GM23338 (cell line): ENCODE measurements at regions not wholly inside any gene's neighbourhood (a gene's known extent, or its start where the extent isn't known, plus 50 kb on each side); places are given as distances from the start of the nearest gene placed in this dataset.

ENCODE experiments used
- ATAC-seq: fragments of 200-7000 bp; cut with Tn5 transposase; 3 replicates; pipeline ENCODE4 v1.9.1; 2020
- DNase-seq: peaks from one replicate; pipeline ENCODE4 v3.0.0-alpha.2; 2015; ENCODE audit warnings: low spot score
- H2AFZ ChIP-seq: fragments of 200-600 bp; sonication (generic); 2 replicates; pipeline ENCODE4 v1.8.0; 2016; ENCODE audit warnings: antibody characterized with exemption, mild to moderate bottlenecking, moderate library complexity
- H3F3A ChIP-seq: fragments of 200-600 bp; sonication (generic); replicated peaks from 2 replicates; pipeline ENCODE4 v1.8.0; 2017; ENCODE audit warnings: antibody characterized with exemption, mixed run types, low read depth
- H3K27ac ChIP-seq: fragments of 200-600 bp; sonication (generic); 2 replicates; pipeline ENCODE4 v1.6.1; 2016; ENCODE audit warnings: low read depth
- H3K27me3 ChIP-seq: fragments of 200-600 bp; sonication (generic); 2 replicates; pipeline ENCODE4 v1.8.0; 2016; ENCODE audit warnings: mild to moderate bottlenecking, mixed run types, moderate library complexity; ENCODE audit not compliant: insufficient read depth
- H3K36me3 ChIP-seq: fragments of 200-600 bp; sonication (generic); 2 replicates; pipeline ENCODE4 v1.8.0; 2016; ENCODE audit warnings: mild to moderate bottlenecking; ENCODE audit not compliant: insufficient read depth
- H3K4me1 ChIP-seq: fragments of 200-600 bp; sonication (generic); 2 replicates; pipeline ENCODE4 v1.8.0; 2016; ENCODE audit warnings: mild to moderate bottlenecking, moderate library complexity; ENCODE audit not compliant: insufficient read depth
- H3K4me2 ChIP-seq: fragments of 200-600 bp; sonication (generic); 2 replicates; pipeline ENCODE4 v1.7.1; 2017; ENCODE audit warnings: mixed run types
- H3K4me3 ChIP-seq: fragments of 200-600 bp; sonication (generic); 2 replicates; pipeline ENCODE4 v1.6.1; 2016; ENCODE audit warnings: mixed run types
- H3K79me2 ChIP-seq: fragments of 200-600 bp; sonication (generic); replicated peaks from 2 replicates; pipeline ENCODE4 v1.8.0; 2017; ENCODE audit warnings: mild to moderate bottlenecking; ENCODE audit not compliant: insufficient read depth
- H3K9me2 ChIP-seq: fragments of 200-600 bp; sonication (generic); 2 replicates; pipeline ENCODE4 v1.8.0; 2017; ENCODE audit not compliant: insufficient read depth
- H4K20me1 ChIP-seq: fragments of 200-600 bp; sonication (generic); replicated peaks from 2 replicates; pipeline ENCODE4 v1.8.0; 2017; ENCODE audit warnings: mild to moderate bottlenecking; ENCODE audit not compliant: insufficient read depth
- H3K27ac Mint-ChIP-seq: 2 replicates; pipeline ENCODE4 v1.8.0; 2020; ENCODE audit warnings: inconsistent platforms, mild to moderate bottlenecking, moderate library complexity, mixed read lengths
- H3K27me3 Mint-ChIP-seq: 3 replicates; pipeline ENCODE4 v1.8.0; 2022; ENCODE audit warnings: low read depth, mild to moderate bottlenecking, moderate library complexity, mixed read lengths, inconsistent platforms; ENCODE audit not compliant: insufficient read depth, poor library complexity
- H3K36me3 Mint-ChIP-seq: 3 replicates; pipeline ENCODE4 v1.8.0; 2021; ENCODE audit warnings: low read depth, mild to moderate bottlenecking, inconsistent platforms, moderate library complexity, mixed read lengths
- H3K4me1 Mint-ChIP-seq: 3 replicates; pipeline ENCODE4 v1.8.0; 2020; ENCODE audit warnings: mild to moderate bottlenecking, inconsistent platforms, mixed read lengths
- H3K4me3 Mint-ChIP-seq: 3 replicates; pipeline ENCODE4 v1.8.0; 2021; ENCODE audit warnings: moderate library complexity, mild to moderate bottlenecking, inconsistent platforms, mixed read lengths
- H3K9me3 Mint-ChIP-seq: 3 replicates; pipeline ENCODE4 v1.8.0; 2020; ENCODE audit warnings: moderate library complexity, mild to moderate bottlenecking, inconsistent platforms, mixed read lengths
- CREB1 ChIP-seq: fragments of 250-450 bp; sonication (Bioruptor Pico); IDR thresholded peaks from 2 replicates; pipeline ENCODE4 v1.5.0; 2020; ENCODE audit warnings: low read depth, mild to moderate bottlenecking, moderate library complexity
- EZH2phosphoT487 ChIP-seq: fragments of 200-600 bp; sonication (generic); IDR thresholded peaks from one replicate; pipeline ENCODE4 v1.8.1; 2018; ENCODE audit warnings: antibody characterized with exemption; ENCODE audit not compliant: unreplicated experiment
- JUNB ChIP-seq: IDR thresholded peaks from one replicate; pipeline ENCODE4 v1.6.1; 2016; ENCODE audit warnings: antibody characterized with exemption; ENCODE audit not compliant: unreplicated experiment
- NANOG ChIP-seq: IDR thresholded peaks from 2 replicates; pipeline ENCODE4 v1.6.1; 2016; ENCODE audit warnings: antibody characterized with exemption, borderline replicate concordance
- POLR2AphosphoS5 ChIP-seq: IDR thresholded peaks from 2 replicates; pipeline ENCODE4 v1.6.1; 2016; ENCODE audit warnings: antibody characterized with exemption, low read depth
- ZNF331 ChIP-seq: fragments of 250-450 bp; sonication (Bioruptor Pico); IDR thresholded peaks from 2 replicates; pipeline ENCODE4 v1.5.0; 2020; ENCODE audit warnings: low read depth, mild to moderate bottlenecking, moderate library complexity
- TF ChIP-seq, protein P1 (sequence below): fragments of 250-450 bp; sonication (Bioruptor Pico); IDR thresholded peaks from 2 replicates; pipeline ENCODE4 v1.5.0; 2020; ENCODE audit warnings: mild to moderate bottlenecking, moderate library complexity

DNA sequence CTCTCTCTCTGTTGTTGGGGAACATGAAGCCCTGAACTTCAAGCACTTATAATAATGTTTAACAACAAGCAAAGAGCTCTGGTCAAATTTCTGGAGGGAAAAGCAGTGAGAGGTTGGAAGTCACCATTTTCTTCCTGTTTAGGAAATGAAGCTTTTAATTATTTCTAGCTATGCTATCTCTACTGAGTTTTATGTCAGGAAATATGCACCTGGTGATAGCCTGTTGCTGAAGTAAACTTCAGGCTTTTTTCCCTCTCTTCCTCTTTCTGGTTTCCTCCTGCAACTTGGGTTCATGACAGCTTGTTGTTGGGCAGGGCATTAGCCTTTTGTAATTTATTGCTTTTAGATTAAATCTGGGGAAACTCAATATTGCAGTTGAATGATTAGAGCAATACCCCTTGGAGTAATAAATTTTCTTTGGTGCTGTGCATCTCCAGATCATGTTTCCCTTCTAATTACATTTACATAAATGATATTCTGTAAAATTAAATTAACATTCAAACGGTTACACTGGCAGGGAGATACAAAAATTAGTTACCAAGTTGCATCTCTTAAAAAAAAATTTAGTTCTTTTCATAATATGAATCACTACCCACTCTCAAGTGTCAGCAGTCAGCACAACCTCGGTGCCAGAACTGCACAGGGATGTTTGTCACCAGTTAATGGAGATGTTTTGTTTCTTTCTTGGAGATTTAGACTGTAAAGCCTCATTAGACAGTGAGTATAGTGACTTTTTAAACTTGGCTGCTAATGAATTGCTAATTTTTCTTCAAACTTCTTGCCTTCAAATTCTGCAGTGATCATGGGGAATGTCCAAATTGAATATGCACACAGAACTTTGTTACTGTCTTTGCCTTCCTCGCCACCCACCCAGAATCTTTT is 466.6 kb upstream of the ETAA1 start (continued):
- TF ChIP-seq, protein P1, sequence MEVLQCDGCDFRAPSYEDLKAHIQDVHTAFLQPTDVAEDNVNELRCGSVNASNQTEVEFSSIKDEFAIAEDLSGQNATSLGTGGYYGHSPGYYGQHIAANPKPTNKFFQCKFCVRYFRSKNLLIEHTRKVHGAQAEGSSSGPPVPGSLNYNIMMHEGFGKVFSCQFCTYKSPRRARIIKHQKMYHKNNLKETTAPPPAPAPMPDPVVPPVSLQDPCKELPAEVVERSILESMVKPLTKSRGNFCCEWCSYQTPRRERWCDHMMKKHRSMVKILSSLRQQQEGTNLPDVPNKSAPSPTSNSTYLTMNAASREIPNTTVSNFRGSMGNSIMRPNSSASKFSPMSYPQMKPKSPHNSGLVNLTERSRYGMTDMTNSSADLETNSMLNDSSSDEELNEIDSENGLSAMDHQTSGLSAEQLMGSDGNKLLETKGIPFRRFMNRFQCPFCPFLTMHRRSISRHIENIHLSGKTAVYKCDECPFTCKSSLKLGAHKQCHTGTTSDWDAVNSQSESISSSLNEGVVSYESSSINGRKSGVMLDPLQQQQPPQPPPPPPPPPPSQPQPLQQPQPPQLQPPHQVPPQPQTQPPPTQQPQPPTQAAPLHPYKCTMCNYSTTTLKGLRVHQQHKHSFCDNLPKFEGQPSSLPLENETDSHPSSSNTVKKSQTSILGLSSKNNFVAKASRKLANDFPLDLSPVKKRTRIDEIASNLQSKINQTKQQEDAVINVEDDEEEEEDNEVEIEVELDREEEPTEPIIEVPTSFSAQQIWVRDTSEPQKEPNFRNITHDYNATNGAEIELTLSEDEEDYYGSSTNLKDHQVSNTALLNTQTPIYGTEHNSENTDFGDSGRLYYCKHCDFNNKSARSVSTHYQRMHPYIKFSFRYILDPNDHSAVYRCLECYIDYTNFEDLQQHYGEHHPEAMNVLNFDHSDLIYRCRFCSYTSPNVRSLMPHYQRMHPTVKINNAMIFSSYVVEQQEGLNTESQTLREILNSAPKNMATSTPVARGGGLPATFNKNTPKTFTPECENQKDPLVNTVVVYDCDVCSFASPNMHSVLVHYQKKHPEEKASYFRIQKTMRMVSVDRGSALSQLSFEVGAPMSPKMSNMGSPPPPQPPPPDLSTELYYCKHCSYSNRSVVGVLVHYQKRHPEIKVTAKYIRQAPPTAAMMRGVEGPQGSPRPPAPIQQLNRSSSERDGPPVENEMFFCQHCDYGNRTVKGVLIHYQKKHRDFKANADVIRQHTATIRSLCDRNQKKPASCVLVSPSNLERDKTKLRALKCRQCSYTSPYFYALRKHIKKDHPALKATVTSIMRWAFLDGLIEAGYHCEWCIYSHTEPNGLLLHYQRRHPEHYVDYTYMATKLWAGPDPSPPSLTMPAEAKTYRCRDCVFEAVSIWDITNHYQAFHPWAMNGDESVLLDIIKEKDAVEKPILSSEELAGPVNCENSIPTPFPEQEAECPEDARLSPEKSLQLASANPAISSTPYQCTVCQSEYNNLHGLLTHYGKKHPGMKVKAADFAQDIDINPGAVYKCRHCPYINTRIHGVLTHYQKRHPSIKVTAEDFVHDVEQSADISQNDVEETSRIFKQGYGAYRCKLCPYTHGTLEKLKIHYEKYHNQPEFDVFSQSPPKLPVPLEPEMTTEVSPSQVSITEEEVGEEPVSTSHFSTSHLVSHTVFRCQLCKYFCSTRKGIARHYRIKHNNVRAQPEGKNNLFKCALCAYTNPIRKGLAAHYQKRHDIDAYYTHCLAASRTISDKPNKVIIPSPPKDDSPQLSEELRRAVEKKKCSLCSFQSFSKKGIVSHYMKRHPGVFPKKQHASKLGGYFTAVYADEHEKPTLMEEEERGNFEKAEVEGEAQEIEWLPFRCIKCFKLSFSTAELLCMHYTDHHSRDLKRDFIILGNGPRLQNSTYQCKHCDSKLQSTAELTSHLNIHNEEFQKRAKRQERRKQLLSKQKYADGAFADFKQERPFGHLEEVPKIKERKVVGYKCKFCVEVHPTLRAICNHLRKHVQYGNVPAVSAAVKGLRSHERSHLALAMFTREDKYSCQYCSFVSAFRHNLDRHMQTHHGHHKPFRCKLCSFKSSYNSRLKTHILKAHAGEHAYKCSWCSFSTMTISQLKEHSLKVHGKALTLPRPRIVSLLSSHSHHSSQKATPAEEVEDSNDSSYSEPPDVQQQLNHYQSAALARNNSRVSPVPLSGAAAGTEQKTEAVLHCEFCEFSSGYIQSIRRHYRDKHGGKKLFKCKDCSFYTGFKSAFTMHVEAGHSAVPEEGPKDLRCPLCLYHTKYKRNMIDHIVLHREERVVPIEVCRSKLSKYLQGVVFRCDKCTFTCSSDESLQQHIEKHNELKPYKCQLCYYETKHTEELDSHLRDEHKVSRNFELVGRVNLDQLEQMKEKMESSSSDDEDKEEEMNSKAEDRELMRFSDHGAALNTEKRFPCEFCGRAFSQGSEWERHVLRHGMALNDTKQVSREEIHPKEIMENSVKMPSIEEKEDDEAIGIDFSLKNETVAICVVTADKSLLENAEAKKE (CRISPR knock-in tag) = no peak

DNA sequence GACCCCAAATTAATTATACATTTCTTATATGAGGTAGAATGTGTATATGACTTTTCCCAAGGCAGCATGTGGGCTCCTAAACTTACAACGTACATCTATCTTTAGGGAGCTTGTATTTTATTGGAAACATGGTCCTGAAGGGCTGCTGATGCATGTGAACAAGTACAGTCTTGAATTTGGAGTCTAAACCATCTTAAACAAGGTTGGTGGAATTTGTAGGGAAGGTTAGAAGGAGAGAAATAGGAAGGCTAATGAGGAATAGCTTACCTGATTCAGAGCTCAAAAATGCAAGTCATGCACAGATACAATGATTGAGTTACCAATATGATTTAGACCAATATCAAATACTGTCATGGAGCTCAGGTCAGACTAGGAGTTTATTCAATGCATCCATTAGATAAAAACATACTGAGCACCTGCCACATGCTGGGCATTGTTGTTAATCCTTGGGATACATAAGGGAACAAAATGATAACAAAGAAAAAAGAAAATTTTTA is 458.6 kb upstream of the ETAA1 start:
- H3K36me3 ChIP-seq = no peaks in the 10 kb centered on the region
- no peaks in the 10 kb centered on the region for H3K27me3 ChIP-seq
- no peaks in the 10 kb centered on the region for H3F3A ChIP-seq
- H3K4me3 ChIP-seq = no peak overlapping the region
- no peak overlapping the region for H3K4me2 ChIP-seq
- ATAC-seq (no peak), DNase-seq (no peak)
- no peak overlapping the region for H3K27ac ChIP-seq
- Mint-ChIP-seq H3K36me3 (no peaks in the 10 kb centered on the region), H3K27me3 (no peaks in the 10 kb centered on the region), H3K4me1 (no peaks in the 10 kb centered on the region), H3K9me3 (no peaks in the 10 kb centered on the region), H3K27ac (no peak overlapping the region), H3K4me3 (no peak overlapping the region)
- H4K20me1 ChIP-seq = no peaks in the 10 kb centered on the region
- H3K9me2 ChIP-seq = no peaks in the 10 kb centered on the region
- no peaks in the 10 kb centered on the region for H3K79me2 ChIP-seq
- TF ChIP-seq CREB1 (CRISPR knock-in tag) = no peak
- H2AFZ ChIP-seq = no peak overlapping the region
- no peaks in the 10 kb centered on the region for H3K4me1 ChIP-seq

DNA sequence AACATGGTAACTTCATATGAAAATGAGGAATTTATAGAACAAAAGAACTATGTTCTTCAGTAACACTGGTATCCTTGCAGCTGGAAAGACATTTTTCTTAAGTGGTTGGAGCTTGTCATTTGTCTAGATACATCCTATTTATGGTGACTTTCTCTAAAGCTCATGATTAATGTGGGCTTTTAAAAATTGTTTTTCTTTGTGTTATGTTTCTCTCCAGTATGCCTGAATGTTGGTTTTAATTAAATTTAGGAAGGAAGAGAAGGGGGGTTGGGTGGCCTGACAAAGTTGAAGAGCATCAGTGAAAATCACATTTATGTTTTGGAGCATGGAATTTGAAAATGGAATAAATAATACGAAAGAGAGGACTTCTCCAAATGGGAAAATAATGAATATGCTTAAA is 457.1 kb upstream of the ETAA1 start:
- H3F3A ChIP-seq = no peaks in the 10 kb centered on the region
- no peak for TF ChIP-seq NANOG
- no peak for TF ChIP-seq JUNB
- no peak for TF ChIP-seq EZH2phosphoT487
- no peak for TF ChIP-seq POLR2AphosphoS5
- TF ChIP-seq ZNF331 (CRISPR knock-in tag) = no peak
- no peak for TF ChIP-seq CREB1 (CRISPR knock-in tag)

More for the DNA sequence above, 457.1 kb upstream of the ETAA1 start:
- no peak overlapping the region for H3K4me3 Mint-ChIP-seq
- no peak overlapping the region for H3K27ac Mint-ChIP-seq
- Histone ChIP-seq H3K4me3 (no peak overlapping the region), H4K20me1 (no peaks in the 10 kb centered on the region), H3K27me3 (no peaks in the 10 kb centered on the region), H3K4me1 (no peaks in the 10 kb centered on the region), H2AFZ (no peak overlapping the region), H3K79me2 (no peaks in the 10 kb centered on the region), H3K9me2 (no peaks in the 10 kb centered on the region), H3K4me2 (no peak overlapping the region), H3K27ac (no peak overlapping the region), H3K36me3 (no peaks in the 10 kb centered on the region)
- DNase-seq (no peak), ATAC-seq (no peak)
- no peaks in the 10 kb centered on the region for H3K9me3 Mint-ChIP-seq
- H3K36me3 Mint-ChIP-seq = no peaks in the 10 kb centered on the region
- H3K4me1 Mint-ChIP-seq = no peaks in the 10 kb centered on the region
- no peaks in the 10 kb centered on the region for H3K27me3 Mint-ChIP-seq
